HG03520 (cell line): ENCODE measurements at regions not wholly inside any gene's neighbourhood (a gene's known extent, or its start where the extent isn't known, plus 50 kb on each side); places are given as distances from the start of the nearest gene placed in this dataset.
A peak's percentile ranks its signal among the peaks of the same experiment; 100 is the strongest.

Experiments
- ATAC-seq: cut with Tn5 transposase; IDR thresholded peaks from one replicate; pipeline ENCODE4 v1.9.1; 2021; ENCODE audit warnings: mild to moderate bottlenecking, moderate library complexity; ENCODE audit not compliant: unreplicated experiment

DNA sequence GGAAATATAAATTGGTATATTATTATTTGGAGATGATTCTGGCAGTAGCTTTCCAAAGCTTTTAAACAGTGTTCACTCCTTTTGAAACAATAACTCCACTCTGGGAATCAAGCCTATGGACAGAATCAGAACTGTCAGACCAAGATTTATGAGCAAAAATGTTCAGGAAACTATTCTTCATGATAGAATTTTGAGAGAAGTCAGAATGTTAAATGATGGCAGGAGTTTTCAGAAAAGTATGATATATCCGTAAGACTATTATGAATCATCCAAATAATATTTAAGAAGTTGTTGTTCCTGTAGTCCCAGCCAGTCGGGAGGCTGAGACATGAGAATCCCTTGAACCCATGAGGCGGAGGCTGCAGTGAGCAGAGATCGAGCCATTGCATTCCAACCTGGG, 50.5 kb upstream of the ADGRG2 start:
- no peak for ATAC-seq

GRCh38 chrX:19174401-19175025, 52.2 kb upstream of the ADGRG2 start:
- ATAC-seq = no peak

- no peak for ATAC-seq
These were observed 54.8 kb upstream of the ADGRG2 start for GRCh38 chrX:19176901-19177630.

GRCh38 chrX:19177721-19178120, 55.5 kb upstream of the ADGRG2 start:
- no peak for ATAC-seq

DNA sequence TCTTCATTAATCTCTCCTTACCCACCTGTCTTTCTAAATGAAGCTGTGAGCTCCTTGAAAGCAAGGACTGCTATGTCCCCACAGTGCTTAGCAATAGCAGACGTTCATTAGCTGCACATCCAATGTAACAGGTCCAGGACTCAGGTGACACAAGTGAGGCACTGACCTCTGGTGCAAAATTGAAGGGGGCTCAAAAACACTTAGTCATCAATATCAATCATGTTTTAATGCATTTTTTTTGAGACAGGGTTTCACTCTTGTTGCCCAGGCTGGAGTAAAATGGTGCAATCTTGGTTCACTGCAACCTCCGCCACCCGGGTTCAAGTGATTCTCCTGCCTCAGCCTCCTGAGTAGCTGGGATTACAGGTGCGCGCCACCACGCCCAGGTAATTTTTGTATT, 56.1 kb upstream of the ADGRG2 start:
- ATAC-seq = no peak

- ATAC-seq = no peak
These were observed 57.1 kb upstream of the ADGRG2 start for GRCh38 chrX:19179389-19179788.

DNA sequence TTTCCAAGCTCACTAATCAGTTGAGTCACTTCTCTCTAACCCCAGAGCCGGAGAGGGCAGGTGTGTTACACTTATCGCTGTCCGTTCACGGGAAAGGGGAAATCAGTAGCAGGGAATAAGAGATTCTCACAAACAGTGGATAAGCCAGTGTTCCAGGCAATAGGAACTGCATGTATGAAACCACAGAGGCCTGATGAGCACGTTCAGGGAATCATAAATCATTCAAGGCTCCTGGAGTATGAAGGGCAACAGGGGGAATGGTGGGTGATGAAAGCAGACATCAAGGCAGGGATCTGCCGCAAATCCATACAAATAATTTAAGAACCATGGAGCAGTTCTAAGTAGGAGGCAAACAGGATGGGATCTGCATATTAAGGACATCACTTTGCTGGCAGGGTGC, 59.1 kb upstream of the ADGRG2 start:
- no peak for ATAC-seq

GRCh38 chrX:19182785-19183184, 60.5 kb upstream of the ADGRG2 start:
- no peak for ATAC-seq

DNA sequence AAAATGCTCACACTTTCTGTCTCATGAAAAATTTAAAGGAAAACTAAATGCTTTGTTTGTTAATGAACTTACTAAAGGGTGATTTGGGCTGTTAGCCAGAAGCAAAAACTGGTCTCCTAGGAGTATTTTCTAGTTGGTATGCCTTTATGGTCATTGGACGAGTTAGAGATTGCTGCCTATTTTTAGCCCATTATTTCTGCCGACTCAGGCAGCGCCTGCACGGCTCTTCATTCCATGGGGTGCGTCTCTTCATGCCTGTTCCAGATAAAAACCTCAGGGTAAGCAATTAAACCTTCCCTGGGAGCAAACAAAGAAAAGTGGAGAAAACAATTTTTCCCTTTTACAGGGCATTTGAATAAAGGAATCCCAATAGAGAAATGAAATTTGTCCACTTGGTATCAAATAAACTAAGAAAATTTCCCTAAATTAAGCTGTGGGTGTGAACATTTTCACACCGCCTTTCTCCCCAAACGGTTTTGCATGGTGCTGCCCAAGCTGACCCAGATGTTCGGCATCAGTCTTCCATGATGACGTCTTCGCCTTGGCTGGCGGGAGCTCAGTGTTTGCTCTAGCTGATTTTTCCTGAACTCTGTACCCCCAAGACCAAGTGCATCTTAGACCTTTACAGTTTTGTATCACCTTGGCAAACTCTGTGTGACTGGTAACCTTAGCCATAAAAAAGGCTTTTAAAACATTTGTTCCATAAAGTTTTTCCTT, 61.7 kb upstream of the ADGRG2 start:
- no peak for ATAC-seq

DNA sequence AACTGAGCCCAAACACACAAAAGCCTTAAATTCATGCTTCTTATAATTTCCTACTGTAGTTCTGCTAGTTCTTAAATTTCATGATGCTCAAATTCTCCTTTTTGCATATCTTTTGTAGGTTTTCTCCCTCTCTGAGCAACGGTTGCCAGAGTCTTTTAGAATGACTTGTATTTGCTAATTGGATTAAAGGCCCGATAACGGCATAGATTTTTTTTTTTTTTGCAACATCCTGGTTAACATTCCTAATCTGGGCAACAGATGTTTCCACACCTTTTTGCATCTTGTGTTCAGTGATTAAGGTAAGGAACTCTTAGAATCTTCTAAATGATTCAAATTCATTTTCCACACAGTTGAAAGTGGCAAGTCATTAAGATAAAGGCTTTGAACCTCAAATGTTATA, 66.3 kb upstream of the ADGRG2 start:
- no peak for ATAC-seq

- no peak for ATAC-seq
These were observed 68.6 kb upstream of the ADGRG2 start for GRCh38 chrX:19190902-19191301.

GRCh38 chrX:19193565-19193964, 71.3 kb upstream of the ADGRG2 start:
- ATAC-seq = no peak

GRCh38 chrX:19194285-19195242, 72.3 kb upstream of the ADGRG2 start:
- ATAC-seq = peak; percentile 56

DNA sequence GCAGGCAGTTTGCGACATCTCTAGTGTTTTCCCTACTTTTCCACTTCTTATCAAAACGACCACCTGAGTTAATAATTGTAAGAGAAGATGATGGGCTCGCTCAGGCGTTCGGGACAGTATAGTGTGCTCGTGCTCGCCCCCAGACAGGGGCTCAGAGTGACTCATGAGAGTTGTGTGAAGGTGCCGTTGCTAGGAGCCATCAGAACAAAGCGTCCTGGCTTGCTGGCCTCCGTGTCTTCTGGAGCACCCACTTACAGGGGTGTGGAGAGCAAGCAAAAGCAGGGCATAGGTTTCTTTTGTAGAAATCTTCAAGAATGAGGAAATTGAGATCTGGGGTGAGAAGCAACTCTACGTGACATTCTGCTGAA, 73.0 kb upstream of the ADGRG2 start:
- peak; percentile 45 for ATAC-seq

GRCh38 chrX:19198473-19198872, 76.2 kb upstream of the ADGRG2 start:
- ATAC-seq = no peak

GRCh38 chrX:19202171-19202570, 79.9 kb upstream of the ADGRG2 start:
- no peak for ATAC-seq

- ATAC-seq = no peak
These were observed 82.4 kb upstream of the ADGRG2 start for GRCh38 chrX:19204636-19205035.

GRCh38 chrX:19212037-19212436, 89.8 kb upstream of the ADGRG2 start:
- no peak for ATAC-seq

- ATAC-seq = no peak
These were observed 91.4 kb upstream of the ADGRG2 start for GRCh38 chrX:19213610-19214152.

GRCh38 chrX:19214311-19214710, 92.0 kb upstream of the ADGRG2 start:
- ATAC-seq = no peak

GRCh38 chrX:19225909-19226308, 103.6 kb upstream of the ADGRG2 start:
- ATAC-seq = peak; percentile 50
